MV-4-11 (cell line): ENCODE measurements at regions not wholly inside any gene's neighbourhood (a gene's known extent, or its start where the extent isn't known, plus 50 kb on each side); places are given as distances from the start of the nearest gene placed in this dataset.
"Not testable (repeated sequence)": the region's sequence is repeated elsewhere in the genome, so short reads cannot be mapped to it uniquely, and the experiment has no call there.

Experiments
- DNase-seq: peaks from one replicate; lab custom pipeline; 2025; lab: John Stamatoyannopoulos, UW

DNA sequence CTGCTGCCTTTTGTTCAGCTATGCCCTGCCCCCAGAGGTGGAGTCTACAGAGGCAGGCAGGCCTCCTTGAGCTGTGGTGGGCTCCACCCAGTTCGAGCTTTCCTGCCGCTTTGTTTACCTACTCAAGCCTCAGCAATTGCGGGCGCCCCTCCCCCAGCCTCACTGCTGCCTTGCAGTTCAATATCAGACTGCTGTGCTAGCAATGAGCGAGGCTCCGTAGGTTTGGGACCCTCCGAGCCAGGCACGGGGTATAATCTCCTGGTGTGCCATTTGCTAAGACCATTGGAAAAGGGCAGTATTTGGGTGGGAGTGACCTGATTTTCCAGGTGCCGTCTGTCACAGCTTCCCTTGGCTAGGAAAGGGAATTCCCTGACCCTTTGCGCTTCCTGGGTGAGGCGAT lies 51.9 kb downstream of the DIPK2A start:
- DNase-seq = not testable (repeated sequence)

DNA sequence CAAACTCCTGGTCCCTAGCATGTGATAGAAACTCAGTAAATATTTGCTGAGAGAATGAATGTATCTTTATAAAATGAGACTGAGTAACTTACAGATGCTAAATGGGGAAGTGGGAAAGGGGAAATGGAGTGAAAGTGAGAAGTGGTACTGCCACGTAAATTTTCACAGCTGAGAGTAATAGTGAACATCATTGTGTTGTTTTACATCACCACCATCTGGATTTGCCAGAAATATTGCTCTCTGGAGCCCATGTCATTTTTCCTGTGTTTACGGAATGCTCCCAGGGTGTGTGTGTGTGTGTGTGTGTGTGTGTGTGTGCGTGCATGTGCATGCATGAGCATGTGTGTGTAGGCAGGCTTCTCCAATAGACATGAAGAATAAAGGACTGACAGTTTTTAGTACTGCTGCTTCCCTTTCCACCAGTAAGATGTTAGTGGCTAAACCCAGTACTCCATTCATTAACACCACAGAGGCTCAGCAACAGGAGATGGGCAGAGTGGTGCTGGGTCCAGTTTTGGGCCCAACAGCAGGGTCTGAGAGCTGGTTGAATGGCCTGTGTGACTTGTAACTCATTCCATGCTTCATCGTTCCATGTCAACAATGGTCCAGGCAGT lies 57.3 kb downstream of the DIPK2A start:
- DNase-seq = peak; percentile 94

DNA sequence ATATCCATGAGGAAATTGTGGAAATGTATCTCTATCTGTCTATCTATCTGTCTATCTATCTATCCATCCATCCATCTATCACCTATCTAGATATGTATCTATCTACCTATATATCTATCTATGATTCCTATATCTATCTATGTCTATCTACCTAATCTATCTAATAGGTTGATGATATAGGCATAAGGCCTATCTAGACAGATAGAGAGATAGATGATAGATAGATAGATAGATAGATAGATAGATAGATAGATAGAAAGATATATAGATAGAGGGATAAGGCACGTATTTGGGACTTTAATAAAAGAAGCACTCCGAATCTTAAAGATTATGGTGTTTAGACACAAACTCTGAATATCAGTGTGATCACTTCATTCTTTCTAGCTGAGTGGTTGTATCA lies 58.1 kb downstream of the DIPK2A start:
- DNase-seq = no peak

DNA sequence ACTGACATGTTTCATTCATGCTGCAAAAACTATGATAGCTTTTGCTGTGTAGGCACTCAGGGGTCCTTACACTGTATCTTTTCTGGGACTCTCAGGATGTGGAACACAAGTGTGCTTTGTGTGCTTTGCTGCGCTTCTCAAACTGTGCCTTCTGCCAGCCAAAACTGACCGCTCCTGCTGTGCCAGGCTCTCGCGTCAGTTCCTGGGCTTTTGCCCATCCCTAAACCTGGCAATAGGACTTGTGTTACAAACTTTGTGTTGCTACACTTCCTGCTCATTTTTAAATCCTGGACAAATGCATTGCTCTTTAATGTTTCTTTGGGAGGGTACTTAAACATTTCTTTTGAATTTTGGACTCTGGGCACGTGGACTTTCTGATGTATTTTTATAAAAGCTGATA lies 60.3 kb downstream of the DIPK2A start:
- DNase-seq = no peak

DNA sequence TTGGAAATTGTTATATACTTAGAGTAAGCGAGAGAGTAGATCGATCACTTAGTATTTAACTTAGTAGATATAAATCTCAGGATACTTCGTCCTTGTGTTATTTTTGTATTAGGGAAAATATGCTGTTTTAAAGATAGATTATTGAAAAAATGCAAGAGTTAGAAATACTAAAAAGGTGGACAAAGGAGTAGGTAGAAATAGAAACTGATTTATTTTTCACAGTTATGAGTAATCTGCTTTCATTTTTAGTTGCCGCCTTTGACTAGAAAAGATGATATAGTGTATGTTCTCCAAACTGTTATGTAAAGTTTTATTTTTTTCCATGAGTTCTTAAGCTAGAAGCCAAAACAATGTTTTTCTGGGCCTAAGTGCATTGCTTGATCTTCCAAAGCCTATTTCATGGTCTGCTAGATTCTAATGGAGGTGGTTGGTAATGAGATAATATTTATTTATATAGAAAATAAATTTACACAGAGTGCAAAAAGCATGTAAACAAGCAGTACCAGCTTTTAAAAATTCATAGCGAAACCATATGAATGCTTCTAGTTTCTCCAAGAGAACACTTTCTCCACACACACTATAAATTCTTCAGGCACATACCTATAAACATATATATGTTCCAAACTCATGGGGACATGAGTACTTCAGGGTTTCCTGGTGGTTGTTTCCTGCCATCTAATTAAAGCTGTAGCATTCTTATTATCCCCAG lies 61.1 kb downstream of the DIPK2A start:
- DNase-seq = no peak

DNA sequence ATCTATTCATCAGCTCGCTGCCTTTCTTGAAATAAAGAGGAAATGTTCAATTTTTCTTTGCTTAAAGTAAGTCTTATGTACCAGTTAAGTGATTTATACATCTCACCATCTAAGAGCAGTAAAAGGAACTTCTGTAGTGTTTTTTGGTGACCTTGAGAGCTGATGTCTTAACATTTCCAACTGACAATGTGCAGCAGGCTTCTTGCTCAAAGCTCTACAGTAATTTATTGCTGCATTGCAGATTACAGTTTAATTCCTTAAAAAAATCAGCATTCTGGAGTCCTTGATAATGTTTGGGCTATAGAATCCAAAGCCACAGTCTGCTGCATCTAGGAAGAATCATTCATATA lies 61.6 kb downstream of the DIPK2A start:
- DNase-seq = no peak

DNA sequence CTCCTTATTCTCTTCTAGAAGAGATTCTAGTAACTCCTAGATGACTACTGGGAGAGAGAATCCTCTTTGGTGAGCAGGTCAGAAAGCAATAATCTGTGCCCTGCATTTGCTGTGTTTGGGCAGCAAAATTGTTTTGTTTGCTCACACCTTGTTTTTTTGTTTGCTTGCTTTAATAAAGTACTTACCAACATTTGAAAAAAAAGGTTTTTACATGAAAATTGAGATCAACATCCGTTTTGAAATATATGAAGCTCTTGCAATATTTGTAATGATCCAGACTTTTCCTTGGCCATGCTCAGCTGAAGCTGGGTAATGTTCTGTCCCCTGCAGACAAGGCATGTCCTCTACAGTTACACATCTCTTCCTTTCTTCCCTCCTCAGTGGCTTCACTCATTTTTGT lies 62.2 kb downstream of the DIPK2A start:
- no peak for DNase-seq

DNA sequence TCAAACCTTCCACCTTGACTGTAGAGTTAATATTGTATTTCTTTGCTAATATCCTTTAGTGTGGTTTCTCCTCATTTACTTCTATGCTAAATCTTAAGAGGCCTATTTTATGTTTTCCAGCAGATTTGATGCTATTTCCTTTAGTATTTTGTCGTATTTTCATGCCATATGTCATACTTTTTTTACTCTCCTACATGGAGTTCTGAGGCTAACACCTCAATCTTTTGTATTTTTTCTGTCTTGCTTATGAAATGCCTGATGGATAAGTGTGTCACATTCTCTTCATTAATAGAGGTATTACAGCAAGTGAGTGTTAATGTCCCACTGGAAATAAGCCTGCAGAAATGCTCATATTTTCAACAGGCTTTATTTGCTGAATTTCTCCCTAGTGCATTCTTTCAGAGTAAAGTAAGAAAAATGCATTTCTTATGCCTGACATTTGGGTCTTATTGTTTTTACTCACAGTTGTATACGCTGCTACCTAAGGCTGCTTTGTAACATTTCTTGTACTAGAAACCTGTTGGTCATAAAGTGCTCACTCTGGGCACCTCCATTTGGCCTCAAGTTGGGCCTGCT lies 63.2 kb downstream of the DIPK2A start:
- DNase-seq = no peak

DNA sequence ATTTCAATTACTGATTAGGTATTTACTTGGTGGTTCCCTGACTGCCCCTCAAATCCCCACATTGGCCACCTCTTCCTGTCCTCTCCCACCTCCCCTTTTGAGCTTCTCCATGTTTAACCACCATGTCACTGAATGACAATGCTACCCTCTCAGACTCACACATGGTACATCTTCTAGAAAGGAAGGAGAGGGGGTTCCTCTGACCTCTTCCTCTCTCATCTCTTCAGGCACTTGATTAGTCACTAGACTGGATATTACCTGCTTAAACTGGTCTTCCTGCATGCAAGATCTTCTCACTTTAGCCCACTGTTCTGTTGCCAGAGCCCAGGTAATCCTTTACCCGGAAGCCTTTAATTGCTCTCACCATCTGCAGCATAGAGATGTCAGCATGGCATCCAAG lies 64.9 kb downstream of the DIPK2A start:
- DNase-seq = no peak

DNA sequence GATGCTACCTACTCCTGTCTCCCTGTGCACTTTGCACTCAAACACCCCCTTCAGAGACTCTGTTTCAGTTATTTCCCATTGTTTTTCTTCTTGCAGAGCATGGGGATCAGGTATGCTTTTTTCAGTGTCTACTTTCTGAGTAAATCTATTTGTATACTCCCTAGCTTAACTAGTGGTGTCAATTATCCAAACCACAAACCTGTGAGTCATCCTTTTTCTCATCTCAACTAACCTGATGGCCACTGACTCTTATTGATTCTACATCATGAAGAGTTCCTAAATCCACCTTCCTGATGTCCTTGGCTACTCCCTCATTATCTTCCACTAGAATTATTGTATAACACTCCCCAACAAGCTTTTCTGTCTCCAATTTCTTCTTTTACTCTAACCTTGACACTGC lies 68.0 kb downstream of the DIPK2A start:
- no peak for DNase-seq

DNA sequence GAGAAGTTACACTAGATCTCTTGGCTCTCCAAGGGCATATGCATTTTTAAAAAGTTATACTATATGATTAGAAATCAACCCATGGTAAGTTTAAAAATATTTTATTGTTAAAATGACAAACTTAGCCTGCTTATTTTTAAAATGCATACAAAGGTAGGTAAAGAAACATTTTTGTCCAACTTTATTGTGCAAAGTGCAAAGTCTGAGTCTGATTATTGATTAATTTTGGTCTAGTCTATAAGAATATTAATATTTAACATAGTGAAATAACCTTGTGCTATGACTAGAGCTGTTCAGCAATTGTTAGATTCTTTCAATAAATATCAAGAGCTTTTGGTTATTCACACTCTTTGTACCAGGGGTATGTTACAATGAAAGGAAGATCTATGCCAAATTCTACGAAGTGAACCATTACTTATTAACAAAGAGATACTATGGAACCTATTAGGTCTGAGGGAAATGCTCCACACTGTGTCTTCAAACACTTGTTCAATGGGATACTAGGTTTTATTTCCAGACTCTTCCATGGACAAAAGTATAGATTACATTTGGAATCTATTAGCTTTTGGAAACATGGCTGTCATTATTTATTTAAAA lies 70.4 kb downstream of the DIPK2A start:
- no peak for DNase-seq

DNA sequence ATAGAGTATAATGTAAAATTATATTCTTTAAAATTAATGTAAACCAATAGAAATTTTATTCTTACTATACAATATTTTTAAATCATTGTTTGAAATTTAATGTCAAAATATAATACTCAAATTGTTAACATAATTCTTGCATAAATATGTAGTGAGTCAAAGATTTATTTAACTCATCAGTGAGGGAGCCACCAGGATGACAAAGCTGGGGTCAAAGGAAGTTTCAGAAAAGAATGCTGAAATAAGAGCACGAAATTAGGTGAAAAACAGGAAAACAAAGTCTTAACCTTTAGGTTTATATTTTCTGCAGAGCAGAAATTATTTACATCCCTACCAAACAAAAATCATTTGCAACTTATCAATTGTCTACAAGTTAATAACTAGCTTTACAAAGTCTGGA lies 74.1 kb downstream of the DIPK2A start:
- DNase-seq = no peak

DNA sequence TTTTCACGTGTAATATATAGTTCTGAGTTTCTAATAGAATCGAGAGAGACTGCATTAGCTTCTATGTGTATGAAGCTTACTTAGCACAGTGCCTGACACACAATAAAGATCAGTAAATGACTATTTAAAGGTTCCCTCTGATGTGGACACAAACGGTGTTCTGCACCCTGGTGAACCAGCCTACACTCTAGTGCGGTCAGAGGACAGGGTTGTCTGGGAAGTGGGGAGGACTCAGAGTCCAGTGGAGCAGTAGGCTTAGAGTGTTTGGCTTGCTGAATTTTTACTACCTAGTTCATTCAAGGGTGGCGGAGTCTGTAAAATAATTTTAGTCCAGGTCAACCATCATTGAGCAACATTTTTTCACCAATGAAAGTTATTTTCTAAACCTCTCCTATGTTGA lies 77.8 kb downstream of the DIPK2A start:
- no peak for DNase-seq

DNA sequence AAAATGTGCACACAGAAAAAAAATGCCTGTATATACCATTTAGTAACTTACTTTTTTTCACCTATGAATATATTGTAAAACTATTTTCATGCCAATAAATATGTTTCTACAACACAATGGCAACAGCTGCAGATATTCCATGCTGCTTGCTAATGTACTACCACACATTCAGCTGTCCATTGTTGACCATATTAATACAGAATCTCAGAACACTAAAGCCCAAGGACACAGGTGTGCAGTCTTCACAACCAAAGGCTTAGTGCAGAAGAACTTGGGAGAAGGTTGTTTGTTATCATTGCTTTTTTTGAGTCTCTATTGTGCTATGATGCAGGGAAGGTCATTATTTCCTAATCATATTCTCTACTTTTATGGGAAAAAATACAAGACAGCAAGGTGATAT lies 79.6 kb downstream of the DIPK2A start:
- no peak for DNase-seq

DNA sequence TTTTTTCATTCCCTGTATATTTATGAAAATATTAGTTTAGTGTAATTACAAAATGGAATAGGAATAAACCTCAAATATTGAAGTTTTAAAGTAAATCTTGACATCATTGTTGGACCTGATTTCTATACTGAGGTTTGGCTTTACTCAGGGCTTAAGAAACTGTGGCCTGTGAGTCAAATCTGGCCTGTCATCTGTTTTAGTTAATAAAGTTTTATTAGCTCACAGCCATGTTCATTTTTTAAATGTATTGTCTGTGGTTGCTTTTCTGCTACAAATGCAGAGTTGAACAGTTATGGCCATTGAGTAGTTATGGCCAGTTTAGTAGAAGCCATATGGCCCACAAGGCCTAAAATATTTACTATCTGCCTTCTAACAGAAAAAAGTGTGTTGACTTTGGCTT lies 80.7 kb downstream of the DIPK2A start:
- DNase-seq = no peak

DNA sequence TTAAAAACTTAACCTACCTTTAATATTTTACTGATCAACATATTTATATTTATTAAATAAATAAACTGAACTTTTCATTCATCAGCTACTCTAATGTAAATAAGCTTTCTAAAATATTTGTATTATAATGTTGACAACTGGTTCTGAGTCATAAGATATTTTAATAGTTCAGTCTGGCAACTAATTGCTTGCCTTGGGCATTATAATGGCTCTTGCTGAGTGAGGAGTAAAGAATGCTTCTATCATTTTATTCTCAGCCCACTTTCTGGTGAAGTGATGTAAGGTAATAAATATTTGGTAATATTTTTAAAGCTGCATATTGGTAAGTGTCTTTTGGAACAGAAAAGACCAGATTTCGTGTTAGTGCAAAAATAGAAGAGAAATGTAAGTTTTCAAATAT lies 81.5 kb downstream of the DIPK2A start:
- DNase-seq = no peak

DNA sequence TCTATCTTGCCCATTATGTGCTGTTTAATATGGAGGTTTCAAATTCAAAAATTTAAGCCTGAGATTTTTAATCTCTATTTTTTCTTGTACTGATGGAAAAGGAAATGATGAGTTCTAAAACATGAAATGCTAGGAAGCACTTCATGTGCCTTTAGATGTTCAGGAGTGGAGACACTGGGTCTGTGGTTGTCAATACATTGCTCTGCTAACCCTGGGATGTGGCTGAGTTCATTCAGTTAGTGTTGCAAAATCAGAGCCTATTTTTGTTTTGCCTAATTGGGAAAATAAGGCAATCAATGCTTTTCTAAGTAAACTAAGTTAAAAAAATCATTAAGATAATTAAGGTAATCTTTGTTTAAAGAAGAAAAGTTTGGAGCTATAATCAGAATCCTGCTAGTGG lies 83.1 kb downstream of the DIPK2A start:
- no peak for DNase-seq

DNA sequence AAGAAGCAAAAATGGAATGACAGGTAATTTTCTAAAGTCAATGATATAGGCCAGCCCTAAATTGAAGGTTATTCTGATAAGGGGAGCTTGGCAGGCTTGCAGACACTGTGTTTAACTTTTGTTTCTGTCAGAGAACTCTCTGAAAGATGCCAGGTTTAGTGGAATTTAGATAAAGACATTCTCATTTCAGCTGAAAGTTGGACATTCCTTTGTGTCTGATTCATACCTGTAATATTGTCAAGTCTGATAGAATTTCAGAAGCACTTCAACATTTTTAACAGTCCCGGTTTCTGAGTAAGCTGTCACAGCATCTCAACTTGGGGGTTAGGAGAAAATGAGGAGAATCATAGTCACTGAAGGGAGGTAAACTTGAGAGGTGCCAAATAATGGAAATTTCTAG lies 84.0 kb downstream of the DIPK2A start:
- DNase-seq = no peak

DNA sequence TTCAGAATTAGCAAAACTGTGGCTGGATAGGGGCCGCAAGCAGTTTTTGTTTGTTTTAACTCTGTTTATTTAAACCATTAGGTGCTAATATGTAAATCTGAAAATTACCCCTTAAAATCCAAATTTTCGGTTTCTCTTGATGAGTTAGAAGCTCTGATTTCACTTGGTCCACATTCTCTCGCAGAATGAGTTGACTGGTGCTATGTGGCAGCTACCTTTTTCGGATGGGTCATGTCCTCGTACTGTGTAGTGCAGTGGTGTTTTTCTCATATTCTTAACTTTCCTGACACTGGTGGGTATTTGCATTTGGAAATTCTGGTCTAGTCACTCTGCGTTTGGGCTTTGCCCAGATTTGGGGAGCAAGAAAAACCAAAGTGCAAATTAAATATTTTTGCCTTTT lies 87.1 kb downstream of the DIPK2A start:
- no peak for DNase-seq

DNA sequence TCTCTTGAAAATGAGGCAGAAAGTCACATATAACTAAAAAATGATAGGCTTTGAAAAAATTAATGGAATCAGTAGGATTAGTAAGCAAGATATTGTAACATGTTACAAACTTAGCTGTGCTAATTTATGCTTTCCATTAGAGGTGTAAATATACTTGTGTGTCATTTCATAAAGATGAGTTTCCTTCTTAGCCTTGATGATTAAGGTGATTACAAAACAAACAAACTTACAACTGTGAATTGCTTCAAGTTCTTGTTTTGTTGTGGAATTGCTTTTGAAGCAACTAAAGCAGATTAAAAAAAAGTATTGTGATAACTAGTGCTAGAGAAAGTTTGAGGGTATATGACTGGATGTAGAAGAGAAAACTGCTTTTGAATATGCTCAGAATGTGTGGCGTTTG lies 87.9 kb downstream of the DIPK2A start:
- no peak for DNase-seq

DNA sequence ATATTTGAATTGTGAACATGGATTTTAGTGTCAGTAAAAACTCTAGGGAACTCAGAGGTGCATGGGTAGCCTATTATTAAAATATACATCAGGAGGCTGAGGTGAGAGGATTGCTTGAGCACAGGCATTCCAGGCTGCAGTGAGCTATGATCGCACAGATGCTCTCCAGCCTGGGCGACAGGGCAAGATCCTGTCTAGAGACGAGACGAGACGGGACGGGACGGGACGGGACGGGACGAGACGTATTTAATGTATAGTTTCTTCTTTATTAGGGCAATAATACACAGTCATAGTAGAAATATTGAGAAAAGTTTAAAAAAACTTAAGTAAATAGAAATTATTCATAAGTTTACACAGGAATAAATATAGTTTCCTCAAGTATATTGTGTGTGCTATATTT lies 89.3 kb downstream of the DIPK2A start:
- DNase-seq = no peak

DNA sequence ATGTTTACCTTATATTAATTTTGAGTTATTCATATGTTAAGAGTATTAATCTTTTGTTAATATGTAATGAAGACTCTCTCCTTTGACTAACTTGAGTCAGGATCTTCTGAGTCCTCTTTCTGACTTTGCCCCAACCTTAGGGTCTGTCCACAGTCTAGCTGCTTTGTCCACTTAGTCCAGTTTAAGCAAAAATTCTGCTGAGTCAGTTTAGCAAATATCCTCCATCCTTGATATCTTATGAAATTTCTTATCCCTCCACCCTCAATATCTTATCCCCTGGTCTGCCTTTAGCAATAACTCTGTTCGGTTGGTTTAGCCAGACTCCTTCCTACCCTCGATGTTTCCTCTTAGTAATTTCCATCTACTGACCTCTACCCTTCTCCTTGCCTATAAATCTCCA lies 91.7 kb downstream of the DIPK2A start:
- DNase-seq = no peak

DNA sequence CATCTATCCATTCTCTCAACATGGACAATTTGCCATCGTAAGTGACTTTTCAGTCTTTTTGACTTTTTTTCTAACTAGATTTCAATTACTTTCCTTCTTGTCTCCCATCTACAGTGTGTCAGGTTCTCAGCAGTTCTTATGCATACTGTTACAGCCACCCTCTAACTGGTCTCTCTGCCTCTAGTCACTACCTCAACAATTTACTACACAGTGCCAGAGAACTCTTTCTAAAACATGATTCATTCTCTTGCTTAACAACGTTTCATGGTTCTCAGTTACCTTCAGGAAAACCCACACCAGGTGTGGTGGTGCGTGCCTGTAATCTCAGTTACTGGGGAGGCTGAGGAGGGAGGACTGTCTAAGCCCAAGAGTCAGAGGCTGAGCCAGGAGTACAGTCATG lies 95.4 kb downstream of the DIPK2A start:
- DNase-seq = no peak

DNA sequence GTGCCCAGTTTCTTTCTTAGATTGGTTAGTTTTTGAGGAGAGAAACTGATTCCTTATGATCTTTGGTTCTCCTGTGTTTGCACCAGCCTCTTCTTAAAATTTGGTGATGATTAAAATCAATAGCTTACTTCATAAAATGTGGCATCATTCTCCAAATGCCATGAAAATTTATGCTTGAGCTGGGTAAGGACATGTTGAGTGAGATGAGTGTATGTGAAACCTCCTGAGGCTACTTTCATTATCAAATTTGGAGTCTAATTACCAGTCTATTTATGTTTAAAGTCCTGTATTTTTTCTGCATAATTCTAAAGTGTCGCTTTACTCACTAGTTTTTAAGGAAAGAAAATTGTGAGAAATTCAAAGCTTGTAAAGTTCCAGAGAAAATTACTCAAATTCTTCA lies 102.1 kb downstream of the DIPK2A start:
- no peak for DNase-seq
